Neural progenitor cell (in vitro differentiated cells): ENCODE measurements at regions not wholly inside any gene's neighbourhood (a gene's known extent, or its start where the extent isn't known, plus 50 kb on each side); places are given as distances from the start of the nearest gene placed in this dataset.

Source experiments
- CTCF ChIP-seq: fragments of 200-600 bp; sonication (generic); IDR thresholded peaks from 2 replicates; pipeline ENCODE4 v1.5.1; 2017; ENCODE audit warnings: antibody characterized with exemption, mild to moderate bottlenecking
- EZH2 ChIP-seq: fragments of 200-600 bp; sonication (generic); IDR thresholded peaks from 2 replicates; pipeline ENCODE4 v1.6.1; 2017; ENCODE audit warnings: antibody characterized with exemption, mild to moderate bottlenecking, moderate library complexity

- no peak for TF ChIP-seq CTCF
- no peak for TF ChIP-seq EZH2
Measured at GRCh38 chr1:198417039-198417438, 123.4 kb downstream of the ATP6V1G3 start.
